SU-DHL-6 (cell line): ENCODE measurements at regions not wholly inside any gene's neighbourhood (a gene's known extent, or its start where the extent isn't known, plus 50 kb on each side); places are given as distances from the start of the nearest gene placed in this dataset.

Experiments used
- EZH2phosphoT487 ChIP-seq: fragments of 200-600 bp; sonication (generic), shearing (Covaris generic); conservative IDR thresholded peaks from 2 replicates; pipeline ENCODE4 v1.6.1; 2018; ENCODE audit warnings: mild to moderate bottlenecking, antibody characterized with exemption, low read length, moderate library complexity, mixed read lengths
- TF ChIP-seq, protein P1 (sequence below): fragments of 200-600 bp; sonication (generic); IDR thresholded peaks from one replicate; pipeline ENCODE4 v1.5.1; 2017; ENCODE audit warnings: antibody characterized with exemption, mild to moderate bottlenecking, low read length, moderate library complexity; ENCODE audit not compliant: insufficient read depth, poor library complexity, severe bottlenecking

DNA sequence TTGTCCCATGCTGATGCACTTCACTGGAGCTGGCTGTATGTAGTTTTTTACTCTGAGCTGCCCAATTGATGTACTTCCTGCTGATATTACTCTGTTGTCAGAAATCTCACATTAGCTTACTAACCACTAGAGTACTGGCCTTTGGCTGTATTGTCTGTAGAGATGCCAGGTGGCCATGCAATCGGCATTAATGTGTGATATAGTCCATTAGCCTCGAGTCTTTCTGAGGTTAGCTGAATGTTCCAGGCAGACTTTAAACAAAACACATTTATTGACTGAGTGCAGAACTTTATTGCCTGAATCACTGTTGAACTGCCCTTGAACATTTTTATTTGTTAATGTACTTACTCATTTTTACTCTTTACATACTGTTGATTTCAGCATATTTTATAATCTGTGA is 335.2 kb downstream of the PCDH10 start:
- TF ChIP-seq, protein P1, sequence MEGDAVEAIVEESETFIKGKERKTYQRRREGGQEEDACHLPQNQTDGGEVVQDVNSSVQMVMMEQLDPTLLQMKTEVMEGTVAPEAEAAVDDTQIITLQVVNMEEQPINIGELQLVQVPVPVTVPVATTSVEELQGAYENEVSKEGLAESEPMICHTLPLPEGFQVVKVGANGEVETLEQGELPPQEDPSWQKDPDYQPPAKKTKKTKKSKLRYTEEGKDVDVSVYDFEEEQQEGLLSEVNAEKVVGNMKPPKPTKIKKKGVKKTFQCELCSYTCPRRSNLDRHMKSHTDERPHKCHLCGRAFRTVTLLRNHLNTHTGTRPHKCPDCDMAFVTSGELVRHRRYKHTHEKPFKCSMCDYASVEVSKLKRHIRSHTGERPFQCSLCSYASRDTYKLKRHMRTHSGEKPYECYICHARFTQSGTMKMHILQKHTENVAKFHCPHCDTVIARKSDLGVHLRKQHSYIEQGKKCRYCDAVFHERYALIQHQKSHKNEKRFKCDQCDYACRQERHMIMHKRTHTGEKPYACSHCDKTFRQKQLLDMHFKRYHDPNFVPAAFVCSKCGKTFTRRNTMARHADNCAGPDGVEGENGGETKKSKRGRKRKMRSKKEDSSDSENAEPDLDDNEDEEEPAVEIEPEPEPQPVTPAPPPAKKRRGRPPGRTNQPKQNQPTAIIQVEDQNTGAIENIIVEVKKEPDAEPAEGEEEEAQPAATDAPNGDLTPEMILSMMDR: no peak
- TF ChIP-seq EZH2phosphoT487: no peak
